SK-N-SH (cell line): ENCODE measurements at regions not wholly inside any gene's neighbourhood (a gene's known extent, or its start where the extent isn't known, plus 50 kb on each side); places are given as distances from the start of the nearest gene placed in this dataset.

Experiments
- CTCF ChIA-PET: fragments of 300-600, 350-600 bp; formaldehyde crosslinking; extraction: SDS; loops from one replicate; lab custom pipeline; 2021; lab: Yijun Ruan, JAX
- POLR2A ChIA-PET: fragments of 350-600 bp; sonication (Branson Sonifier 250); formaldehyde crosslinking; extraction: SDS; loops from one replicate; lab custom pipeline; 2020; ENCODE audit warnings: antibody characterized with exemption, inconsistent platforms; lab: Yijun Ruan, JAX
- DNase-seq: peaks from one replicate; pipeline ENCODE4 v3.0.0; 2012
- H2AFZ ChIP-seq: fragments of 200-600 bp; sonication (generic); 2 replicates; pipeline ENCODE4 v1.8.1; 2016; ENCODE audit warnings: antibody characterized with exemption, mild to moderate bottlenecking, low read depth
- H3F3A ChIP-seq: fragments of 200-600 bp; sonication (generic); replicated peaks from 2 replicates; pipeline ENCODE3; 2016; ENCODE audit warnings: antibody characterized with exemption, mild to moderate bottlenecking; ENCODE audit not compliant: insufficient read depth
- H3K27ac ChIP-seq, 2 experiments: fragments of 200-500 bp in 1 of 2; fragments of 200-600 bp in 1 of 2; sonication (Bioruptor generic) in 1 of 2; sonication (generic), shearing (Covaris generic) in 1 of 2; 2 replicates each; pipeline versions ENCODE4 v1.5.1 to v1.6.1; 2014 to 2016; ENCODE audit warnings: low read depth in 2 of 2, inconsistent platforms in 1 of 2, low read length in 1 of 2, mild to moderate bottlenecking in 1 of 2, mixed read lengths in 1 of 2
- H3K27me3 ChIP-seq: fragments of 200-600 bp; sonication (generic), shearing (Covaris generic); 2 replicates; pipeline ENCODE4 v1.6.1; 2016; ENCODE audit warnings: mixed run types; ENCODE audit not compliant: insufficient read depth
- H3K36me3 ChIP-seq, 2 experiments: fragments of 200-500 bp in 1 of 2; fragments of 200-600 bp in 1 of 2; sonication (Bioruptor generic) in 1 of 2; sonication (generic) in 1 of 2; replicated peaks in 1 of 2; 2 replicates each; pipeline versions ENCODE3 to v1.5.1; 2014 to 2016; ENCODE audit warnings: low read length in 1 of 2, mild to moderate bottlenecking in 1 of 2; ENCODE audit not compliant: insufficient read depth in 2 of 2, control insufficient read depth in 1 of 2
- H3K4me1 ChIP-seq, 2 experiments: fragments of 200-500 bp in 1 of 2; fragments of 200-600 bp in 1 of 2; sonication (Bioruptor generic) in 1 of 2; sonication (generic), shearing (Covaris generic) in 1 of 2; 2 replicates each; pipeline versions ENCODE4 v1.5.1 to v1.6.1; 2014 to 2016; ENCODE audit warnings: low read depth in 1 of 2, low read length in 1 of 2, mixed run types in 1 of 2; ENCODE audit not compliant: insufficient read depth in 2 of 2, control insufficient read depth in 1 of 2
- H3K4me2 ChIP-seq: fragments of 200-600 bp; sonication (generic), shearing (Covaris generic); 2 replicates; pipeline ENCODE4 v1.6.1; 2017; ENCODE audit warnings: mixed run types
- H3K4me3 ChIP-seq, 2 experiments: fragments of 200-500 bp in 1 of 2; fragments of 200-600 bp in 1 of 2; sonication (Bioruptor generic) in 1 of 2; sonication (generic), shearing (Covaris generic) in 1 of 2; 2 replicates each; pipeline versions ENCODE4 v1.5.1 to v1.8.1; 2014 to 2016; ENCODE audit warnings: low read depth in 2 of 2, inconsistent platforms in 1 of 2, low read length in 1 of 2, mild to moderate bottlenecking in 1 of 2, mixed read lengths in 1 of 2, moderate library complexity in 1 of 2
- H3K79me2 ChIP-seq: fragments of 200-600 bp; sonication (generic); 2 replicates; pipeline ENCODE4 v1.8.1; 2017; ENCODE audit warnings: mild to moderate bottlenecking; ENCODE audit not compliant: insufficient read depth
- H3K9ac ChIP-seq: fragments of 200-600 bp; sonication (generic); 2 replicates; pipeline ENCODE4 v1.6.1; 2017; ENCODE audit warnings: mixed run types
- H3K9me2 ChIP-seq: fragments of 200-600 bp; sonication (generic); 2 replicates; pipeline ENCODE4 v1.6.1; 2017; ENCODE audit warnings: mixed run types
- H3K9me3 ChIP-seq: fragments of 200-600 bp; sonication (generic); 2 replicates; pipeline ENCODE4 v1.6.1; 2017; ENCODE audit warnings: mixed run types, mild to moderate bottlenecking, moderate library complexity
- H4K20me1 ChIP-seq: fragments of 200-600 bp; sonication (generic); 2 replicates; pipeline ENCODE4 v1.6.1; 2017; ENCODE audit warnings: mild to moderate bottlenecking, mixed run types; ENCODE audit not compliant: insufficient read depth
- CHD2 ChIP-seq: fragments of 150-350 bp; IDR thresholded peaks from 2 replicates; pipeline ENCODE4 v1.6.1; 2018; ENCODE audit warnings: low read length; ENCODE audit not compliant: partially characterized antibody
- ELF1 ChIP-seq: IDR thresholded peaks from 2 replicates; pipeline ENCODE4 v1.4.0; 2012
- EZH2phosphoT487 ChIP-seq: fragments of 200-600 bp; sonication (generic); IDR thresholded peaks from 2 replicates; pipeline ENCODE4 v1.6.1; 2017; ENCODE audit warnings: low read depth, mixed run types, mild to moderate bottlenecking, antibody characterized with exemption, moderate library complexity, borderline replicate concordance
- FOXJ3 ChIP-seq: sonication (generic); formaldehyde crosslinking; IDR thresholded peaks from 2 replicates; pipeline ENCODE4 v1.5.1; 2020; ENCODE audit warnings: mild to moderate bottlenecking, missing genetic modification reagents
- FOXM1 ChIP-seq: IDR thresholded peaks from 2 replicates; pipeline ENCODE4 v1.4.0; 2012; ENCODE audit warnings: low read depth, mild to moderate bottlenecking
- GABPA ChIP-seq: IDR thresholded peaks from 2 replicates; pipeline ENCODE4 v1.4.0; 2012; ENCODE audit warnings: low read depth, mild to moderate bottlenecking
- JUND ChIP-seq: IDR thresholded peaks from 2 replicates; pipeline ENCODE4 v1.4.0; 2012
- MEF2A ChIP-seq: IDR thresholded peaks from 2 replicates; pipeline ENCODE4 v1.4.0; 2012; ENCODE audit warnings: low read depth, borderline replicate concordance
- NRF1 ChIP-seq: IDR thresholded peaks from 2 replicates; pipeline ENCODE4 v1.6.1; 2012; ENCODE audit warnings: low read depth, mild to moderate bottlenecking, low read length
- RAD21 ChIP-seq: IDR thresholded peaks from 2 replicates; pipeline ENCODE4 v1.6.1; 2012; ENCODE audit warnings: mild to moderate bottlenecking, low read length
- RCOR1 ChIP-seq: fragments of 150-350 bp; IDR thresholded peaks from 2 replicates; pipeline ENCODE4 v1.6.1; 2017; ENCODE audit warnings: antibody characterized with exemption, low read length
- RFX5 ChIP-seq: IDR thresholded peaks from 2 replicates; pipeline ENCODE4 v1.6.1; 2012; ENCODE audit warnings: mild to moderate bottlenecking, improper control_type of control experiment, low read length
- SIN3A ChIP-seq: IDR thresholded peaks from 2 replicates; pipeline ENCODE4 v1.6.1; 2012; ENCODE audit warnings: low read depth, mild to moderate bottlenecking, low read length, moderate library complexity, borderline replicate concordance
- SMC3 ChIP-seq: IDR thresholded peaks from 2 replicates; pipeline ENCODE4 v1.6.1; 2012; ENCODE audit warnings: low read depth, low read length, improper control_type of control experiment
- TCF12 ChIP-seq: IDR thresholded peaks from 2 replicates; pipeline ENCODE4 v1.4.0; 2012
- WGBS: methylation state at CpG from one replicate; pipeline ENCODE4 v1.1.6; 2017; ENCODE audit warnings: low lambda C conversion rate; 5-methylcytosine and 5-hydroxymethylcytosine counted together
- TF ChIP-seq, protein P1 (sequence below): IDR thresholded peaks from 2 replicates; pipeline ENCODE4 v1.4.0; 2012; ENCODE audit warnings: low read depth
- TF ChIP-seq, protein P2 (sequence below): fragments of 150-350 bp; IDR thresholded peaks from 2 replicates; pipeline ENCODE4 v1.6.1; 2016; ENCODE audit warnings: mild to moderate bottlenecking, low read depth, low read length
- TF ChIP-seq, protein P3 (sequence below): fragments of 200-600 bp; sonication (generic); IDR thresholded peaks from 2 replicates; pipeline ENCODE4 v1.6.1; 2017; ENCODE audit warnings: antibody characterized with exemption, mild to moderate bottlenecking, moderate library complexity

DNA sequence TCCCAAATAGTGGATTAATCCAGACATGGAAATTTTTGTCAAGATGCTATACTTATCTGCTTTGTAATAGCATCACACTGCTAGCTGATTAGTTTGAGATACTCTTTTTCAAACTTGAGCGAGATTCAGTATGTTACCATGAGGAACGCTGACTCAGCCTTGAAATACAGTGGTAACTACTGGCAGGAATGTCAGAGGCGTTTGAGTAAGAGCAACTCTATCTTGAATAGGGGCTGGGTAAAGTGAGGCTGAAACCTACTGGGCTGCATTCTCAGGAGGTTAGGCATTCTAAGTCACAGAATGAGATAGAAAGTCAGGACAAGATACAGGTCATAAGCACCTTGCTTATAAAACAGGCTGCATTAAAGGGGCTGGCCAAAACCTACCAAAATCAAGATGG is 2519.6 kb downstream of the ARAP2 start:
- no peak for DNase-seq
- TF ChIP-seq FOXJ3 (CRISPR knock-in tag) (no peak), ELF1 (no peak), SIN3A (no peak), RCOR1 (no peak), RAD21 (no peak), GABPA (no peak)
- Histone ChIP-seq H3K9me2 (no peaks in the 10 kb centered on the region), H3F3A (no peaks in the 10 kb centered on the region), H3K9me3 (no peaks in the 10 kb centered on the region), H3K36me3 (no peaks in the 10 kb centered on the region), H3K9ac (no peak overlapping the region), H2AFZ (no peak overlapping the region), H3K79me2 (no peaks in the 10 kb centered on the region), H3K4me1 (no peaks in the 10 kb centered on the region; a peak in 1 of 4 replicates), H3K4me3 (no peak overlapping the region), H3K27ac (no peak overlapping the region), H3K4me2 (no peak overlapping the region), H4K20me1 (no peaks in the 10 kb centered on the region), H3K27me3 (no peaks in the 10 kb centered on the region)
- WGBS: 86% methylated on average over 3 of the region's 3 CpGs
- POLR2A ChIA-PET: no interaction called here
- CTCF ChIA-PET: no interaction called here

DNA sequence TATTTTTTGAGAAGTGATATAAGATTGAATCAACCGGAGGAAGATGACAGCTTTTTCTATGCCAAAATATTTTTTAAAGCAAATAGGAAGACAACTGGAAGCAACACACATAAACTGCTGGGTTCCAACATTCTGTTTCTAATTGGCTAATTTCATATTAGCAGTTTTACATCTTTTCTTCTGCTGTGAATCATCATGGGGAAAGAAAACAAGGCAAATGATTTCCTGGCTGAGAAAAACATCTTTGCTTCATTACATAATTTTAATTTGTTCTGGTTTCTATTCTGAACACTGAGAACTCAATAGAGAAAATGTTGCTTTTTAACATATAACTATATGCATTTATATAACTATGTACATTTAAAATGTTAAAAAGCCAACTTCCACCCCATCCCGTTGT is 2518.5 kb downstream of the ARAP2 start:
- H3K9ac ChIP-seq: no peak overlapping the region
- no peaks in the 10 kb centered on the region for H3F3A ChIP-seq
- H3K79me2 ChIP-seq: no peaks in the 10 kb centered on the region
- H3K4me1 ChIP-seq: no peaks in the 10 kb centered on the region; a peak in 1 of 4 replicates
- ChIA-PET POLR2A (no interaction called here), CTCF (no interaction called here)
- H2AFZ ChIP-seq: no peak overlapping the region
- H3K9me3 ChIP-seq: no peaks in the 10 kb centered on the region
- H3K4me3 ChIP-seq: no peak overlapping the region
- H3K27me3 ChIP-seq: no peaks in the 10 kb centered on the region
- DNase-seq: no peak
- no peaks in the 10 kb centered on the region for H3K36me3 ChIP-seq
- no peaks in the 10 kb centered on the region for H4K20me1 ChIP-seq
- 68% methylated on average over 2 of the region's 2 CpGs for WGBS
- no peak overlapping the region for H3K27ac ChIP-seq
- no peak overlapping the region for H3K4me2 ChIP-seq
- no peaks in the 10 kb centered on the region for H3K9me2 ChIP-seq
- TF ChIP-seq, protein P1, sequence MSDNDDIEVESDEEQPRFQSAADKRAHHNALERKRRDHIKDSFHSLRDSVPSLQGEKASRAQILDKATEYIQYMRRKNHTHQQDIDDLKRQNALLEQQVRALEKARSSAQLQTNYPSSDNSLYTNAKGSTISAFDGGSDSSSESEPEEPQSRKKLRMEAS: no peak
- no peak for TF ChIP-seq JUND
- no peak for TF ChIP-seq SMC3
- TF ChIP-seq FOXM1: no peak
- TF ChIP-seq, protein P2, sequence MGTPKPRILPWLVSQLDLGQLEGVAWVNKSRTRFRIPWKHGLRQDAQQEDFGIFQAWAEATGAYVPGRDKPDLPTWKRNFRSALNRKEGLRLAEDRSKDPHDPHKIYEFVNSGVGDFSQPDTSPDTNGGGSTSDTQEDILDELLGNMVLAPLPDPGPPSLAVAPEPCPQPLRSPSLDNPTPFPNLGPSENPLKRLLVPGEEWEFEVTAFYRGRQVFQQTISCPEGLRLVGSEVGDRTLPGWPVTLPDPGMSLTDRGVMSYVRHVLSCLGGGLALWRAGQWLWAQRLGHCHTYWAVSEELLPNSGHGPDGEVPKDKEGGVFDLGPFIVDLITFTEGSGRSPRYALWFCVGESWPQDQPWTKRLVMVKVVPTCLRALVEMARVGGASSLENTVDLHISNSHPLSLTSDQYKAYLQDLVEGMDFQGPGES: no peak
- TF ChIP-seq TCF12: no peak
- TF ChIP-seq, protein P3, sequence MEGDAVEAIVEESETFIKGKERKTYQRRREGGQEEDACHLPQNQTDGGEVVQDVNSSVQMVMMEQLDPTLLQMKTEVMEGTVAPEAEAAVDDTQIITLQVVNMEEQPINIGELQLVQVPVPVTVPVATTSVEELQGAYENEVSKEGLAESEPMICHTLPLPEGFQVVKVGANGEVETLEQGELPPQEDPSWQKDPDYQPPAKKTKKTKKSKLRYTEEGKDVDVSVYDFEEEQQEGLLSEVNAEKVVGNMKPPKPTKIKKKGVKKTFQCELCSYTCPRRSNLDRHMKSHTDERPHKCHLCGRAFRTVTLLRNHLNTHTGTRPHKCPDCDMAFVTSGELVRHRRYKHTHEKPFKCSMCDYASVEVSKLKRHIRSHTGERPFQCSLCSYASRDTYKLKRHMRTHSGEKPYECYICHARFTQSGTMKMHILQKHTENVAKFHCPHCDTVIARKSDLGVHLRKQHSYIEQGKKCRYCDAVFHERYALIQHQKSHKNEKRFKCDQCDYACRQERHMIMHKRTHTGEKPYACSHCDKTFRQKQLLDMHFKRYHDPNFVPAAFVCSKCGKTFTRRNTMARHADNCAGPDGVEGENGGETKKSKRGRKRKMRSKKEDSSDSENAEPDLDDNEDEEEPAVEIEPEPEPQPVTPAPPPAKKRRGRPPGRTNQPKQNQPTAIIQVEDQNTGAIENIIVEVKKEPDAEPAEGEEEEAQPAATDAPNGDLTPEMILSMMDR: no peak
- no peak for TF ChIP-seq CHD2
- no peak for TF ChIP-seq ELF1
- TF ChIP-seq NRF1: no peak
- no peak for TF ChIP-seq RFX5
- TF ChIP-seq EZH2phosphoT487: no peak
- no peak for TF ChIP-seq FOXJ3 (CRISPR knock-in tag)
- TF ChIP-seq MEF2A: no peak
